Endothelial cell of umbilical vein (primary cell): ENCODE measurements at regions not wholly inside any gene's neighbourhood (a gene's known extent, or its start where the extent isn't known, plus 50 kb on each side); places are given as distances from the start of the nearest gene placed in this dataset.

Experiments used
- BruUV-seq: library from RNA; stranded (reverse); fragments of 400-500 nt; replicated peaks from 2 replicates; lab custom pipeline; 2021; lab: Mats Ljungman, UMichigan
- CTCF ChIA-PET: fragments of 300-600, 350-600 bp; sonication (Branson Sonifier 250); formaldehyde crosslinking; loops from one replicate; lab custom pipeline; 2021; ENCODE audit warnings: antibody characterized with exemption, inconsistent platforms; lab: Charles Lee
- POLR2A ChIA-PET: fragments of 300-600, 350-600 bp; sonication (Branson Sonifier 250); formaldehyde crosslinking; loops from one replicate; lab custom pipeline; 2021; ENCODE audit warnings: antibody characterized with exemption, inconsistent platforms; lab: Charles Lee
- DNase-seq: peaks from one replicate; pipeline ENCODE4 v3.0.0-alpha.2; 2011; ENCODE audit warnings: low read depth, low spot score
- FAIRE-seq: peaks from 2 replicates; lab custom pipeline; 2011; peaks lifted over from hg19 to GRCh38; lab: Jason Lieb, UNC
- H2AFZ ChIP-seq: 2 replicates; pipeline ENCODE4 v1.6.0; 2012; ENCODE audit warnings: low read depth, low read length, control low read depth, inconsistent platforms
- H3K27ac ChIP-seq: 2 replicates; pipeline ENCODE4 v1.5.1; 2011; ENCODE audit warnings: low read depth, mild to moderate bottlenecking, control low read depth, low read length, moderate library complexity; ENCODE audit not compliant: insufficient read depth
- H3K27me3 ChIP-seq, 2 experiments: 2 replicates each; pipeline versions ENCODE4 v1.6.0 to v1.6.1; 2011; ENCODE audit warnings: low read length in 2 of 2, mixed read lengths in 1 of 2; ENCODE audit not compliant: control insufficient read depth in 2 of 2, insufficient read depth in 2 of 2
- H3K36me3 ChIP-seq, 2 experiments: 2 replicates in 1 of 2; 3 replicates in 1 of 2; pipeline ENCODE4 v1.5.1; 2011; ENCODE audit warnings: low read length in 2 of 2, mild to moderate bottlenecking in 1 of 2, moderate library complexity in 1 of 2; ENCODE audit not compliant: control insufficient read depth in 2 of 2, insufficient read depth in 2 of 2; ENCODE audit errors: extremely low read depth in 1 of 2
- H3K4me1 ChIP-seq: 3 replicates; pipeline ENCODE4 v1.5.1; 2011; ENCODE audit warnings: mild to moderate bottlenecking, low read length; ENCODE audit not compliant: control insufficient read depth, insufficient read depth; ENCODE audit errors: extremely low read depth
- H3K4me2 ChIP-seq: 2 replicates; pipeline ENCODE4 v1.6.1; 2011; ENCODE audit warnings: low read length, control low read depth, mixed read lengths; ENCODE audit not compliant: insufficient read depth
- H3K4me3 ChIP-seq, 3 experiments: fragments of 200-600 bp in 1 of 3; sonication (generic), shearing (Covaris generic) in 1 of 3; replicated peaks in 1 of 3; 2 replicates each; pipeline ENCODE4 v1.5.1; 2011 to 2016; ENCODE audit warnings: control low read depth in 3 of 3, low read length in 3 of 3, mild to moderate bottlenecking in 2 of 3, inconsistent platforms in 1 of 3, low read depth in 1 of 3, moderate library complexity in 1 of 3; ENCODE audit not compliant: insufficient read depth in 1 of 3
- H3K79me2 ChIP-seq: 2 replicates; pipeline ENCODE4 v1.6.0; 2012; ENCODE audit warnings: low read length, inconsistent platforms; ENCODE audit not compliant: control insufficient read depth, insufficient read depth
- H3K9ac ChIP-seq: replicated peaks from 2 replicates; pipeline ENCODE3; 2011; ENCODE audit warnings: low read length, control low read depth; ENCODE audit not compliant: insufficient read depth; ENCODE audit errors: extremely low read depth
- H3K9me1 ChIP-seq: replicated peaks from 3 replicates; pipeline ENCODE4 v1.6.0; 2011; ENCODE audit warnings: mild to moderate bottlenecking, low read length; ENCODE audit not compliant: control insufficient read depth, insufficient read depth; ENCODE audit errors: extremely low read depth
- H3K9me3 ChIP-seq: replicated peaks from 2 replicates; pipeline ENCODE4 v1.5.1; 2012; ENCODE audit warnings: low read length, inconsistent platforms; ENCODE audit not compliant: control insufficient read depth, insufficient read depth
- H4K20me1 ChIP-seq: replicated peaks from 2 replicates; pipeline ENCODE3; 2011; ENCODE audit warnings: mild to moderate bottlenecking, low read length; ENCODE audit not compliant: control insufficient read depth, insufficient read depth; ENCODE audit errors: extremely low read depth
- EZH2 ChIP-seq: IDR thresholded peaks from 2 replicates; pipeline ENCODE4 v1.6.1; 2012; ENCODE audit warnings: borderline replicate concordance, low read depth, mild to moderate bottlenecking, moderate library complexity, low read length, inconsistent platforms; ENCODE audit not compliant: severe bottlenecking
- FOS ChIP-seq: IDR thresholded peaks from 2 replicates; pipeline ENCODE4 v1.6.1; 2011; ENCODE audit warnings: mild to moderate bottlenecking, low read length, moderate library complexity, borderline replicate concordance; ENCODE audit not compliant: insufficient read depth
- GATA2 ChIP-seq: IDR thresholded peaks from 2 replicates; pipeline ENCODE4 v1.7.0; 2011; ENCODE audit warnings: low read depth, mild to moderate bottlenecking, moderate library complexity, mixed read lengths, low read length; ENCODE audit not compliant: insufficient read length, insufficient read depth
- JUN ChIP-seq: IDR thresholded peaks from 2 replicates; pipeline ENCODE4 v1.6.1; 2011; ENCODE audit warnings: borderline replicate concordance, low read depth; ENCODE audit not compliant: insufficient read length, insufficient read depth
- MYC ChIP-seq: IDR thresholded peaks from one replicate; pipeline ENCODE4 v1.6.1; 2011; ENCODE audit warnings: mild to moderate bottlenecking, low read depth, low read length
- POLR2A ChIP-seq: IDR thresholded peaks from 2 replicates; pipeline ENCODE4 v1.6.1; 2012; ENCODE audit warnings: low read depth, mild to moderate bottlenecking, control low read depth, low read length
- POLR2AphosphoS5 ChIP-seq: IDR thresholded peaks from 2 replicates; pipeline ENCODE4 v1.6.1; 2012; ENCODE audit warnings: low read depth, mild to moderate bottlenecking, control low read depth, low read length, moderate library complexity; ENCODE audit not compliant: insufficient read depth
- dilution Hi-C: fragments of 300-500 bp; cut with MboI; formaldehyde crosslinking; loops from one replicate; pipeline ENCODE4 v1.15.0; 2019; ENCODE audit warnings: low sequenced_read_pairs; ENCODE audit not compliant: extremely low pct_ligation_motif_present
- intact Hi-C: fragments of 100-400 bp; cut with micrococcal nuclease; formaldehyde crosslinking; loops from one replicate; pipeline ENCODE4 v1.10.0; 2022
- TF ChIP-seq, protein P1 (sequence below): IDR thresholded peaks from 2 replicates; pipeline ENCODE4 v1.6.1; 2011; ENCODE audit not compliant: insufficient read depth, insufficient read length
- TF ChIP-seq, protein P2 (sequence below), 2 donors: IDR thresholded peaks; 1 replicate in 1 of 2; 2 replicates in 1 of 2; pipeline ENCODE4 v1.5.1; 2011; ENCODE audit warnings: low read length in 2 of 2, mild to moderate bottlenecking in 2 of 2, moderate library complexity in 2 of 2, control low read depth in 1 of 2, inconsistent platforms in 1 of 2, low read depth in 1 of 2; ENCODE audit not compliant: insufficient read depth in 1 of 2; ENCODE audit errors: extremely low read depth in 1 of 2

GRCh38 chr2:176931588-176932563, 280.7 kb upstream of the HNRNPA3 start:
- Histone ChIP-seq H3K36me3 (no peaks in the 10 kb centered on the region), H3K4me3 (no peak overlapping the region), H3K9me1 (no peaks in the 10 kb centered on the region), H3K4me2 (no peak overlapping the region), H3K79me2 (no peaks in the 10 kb centered on the region), H3K4me1 (no peaks in the 10 kb centered on the region), H2AFZ (no peak overlapping the region), H3K27me3 (peaks cover 0 to 2% of the 10 kb centered on the region in 2 experiments), H4K20me1 (no peaks in the 10 kb centered on the region), H3K9ac (no peak overlapping the region), H3K9me3 (no peaks in the 10 kb centered on the region), H3K27ac (no peak overlapping the region)
- ChIA-PET POLR2A (no interaction called here), CTCF (no interaction called here)
- TF ChIP-seq, protein P1, sequence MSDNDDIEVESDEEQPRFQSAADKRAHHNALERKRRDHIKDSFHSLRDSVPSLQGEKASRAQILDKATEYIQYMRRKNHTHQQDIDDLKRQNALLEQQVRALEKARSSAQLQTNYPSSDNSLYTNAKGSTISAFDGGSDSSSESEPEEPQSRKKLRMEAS, result no peak
- TF ChIP-seq, protein P2, sequence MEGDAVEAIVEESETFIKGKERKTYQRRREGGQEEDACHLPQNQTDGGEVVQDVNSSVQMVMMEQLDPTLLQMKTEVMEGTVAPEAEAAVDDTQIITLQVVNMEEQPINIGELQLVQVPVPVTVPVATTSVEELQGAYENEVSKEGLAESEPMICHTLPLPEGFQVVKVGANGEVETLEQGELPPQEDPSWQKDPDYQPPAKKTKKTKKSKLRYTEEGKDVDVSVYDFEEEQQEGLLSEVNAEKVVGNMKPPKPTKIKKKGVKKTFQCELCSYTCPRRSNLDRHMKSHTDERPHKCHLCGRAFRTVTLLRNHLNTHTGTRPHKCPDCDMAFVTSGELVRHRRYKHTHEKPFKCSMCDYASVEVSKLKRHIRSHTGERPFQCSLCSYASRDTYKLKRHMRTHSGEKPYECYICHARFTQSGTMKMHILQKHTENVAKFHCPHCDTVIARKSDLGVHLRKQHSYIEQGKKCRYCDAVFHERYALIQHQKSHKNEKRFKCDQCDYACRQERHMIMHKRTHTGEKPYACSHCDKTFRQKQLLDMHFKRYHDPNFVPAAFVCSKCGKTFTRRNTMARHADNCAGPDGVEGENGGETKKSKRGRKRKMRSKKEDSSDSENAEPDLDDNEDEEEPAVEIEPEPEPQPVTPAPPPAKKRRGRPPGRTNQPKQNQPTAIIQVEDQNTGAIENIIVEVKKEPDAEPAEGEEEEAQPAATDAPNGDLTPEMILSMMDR (IDR thresholded peaks at IDR 0.05; ENCODE audit: extremely low read depth in 1 of 2, insufficient read depth in 1 of 2, low read depth in 1 of 2, low read length in 2 of 2), result no peak
- TF ChIP-seq POLR2AphosphoS5 (no peak), FOS (peak; percentile 60), JUN (peak; percentile 77), GATA2 (no peak), MYC (no peak), POLR2A (no peak), EZH2 (no peak)
- BruUV-seq, result no TSS peak
- intact Hi-C loops, result no loop called here
- DNase-seq, result peak; percentile 27
- dilution Hi-C loops, result no loop called here
- FAIRE-seq, result no peak
